ENCODE measurements at regions not wholly inside any gene's neighbourhood (a gene's known extent, or its start where the extent isn't known, plus 50 kb on each side); places are given as distances from the start of the nearest gene placed in this dataset.

DNA sequence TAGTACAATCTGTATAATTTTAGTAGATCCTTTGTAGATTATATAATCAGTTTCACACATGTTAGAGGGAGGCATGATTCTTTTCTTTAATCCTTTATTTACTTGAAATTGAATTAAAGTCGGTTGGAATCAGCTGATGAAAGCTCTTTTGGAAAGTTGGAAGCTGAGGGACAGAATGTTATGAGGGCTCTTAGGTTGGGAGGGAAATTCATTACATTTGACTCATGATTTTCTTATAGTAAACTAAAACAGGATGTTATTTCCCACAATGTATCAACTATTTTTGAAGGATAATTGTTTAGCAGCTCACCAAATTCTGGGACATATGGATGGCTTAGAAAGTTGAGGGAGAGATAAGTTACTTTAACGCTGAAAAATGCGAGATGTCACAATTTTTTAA lies 52.7 kb upstream of the TMEFF2 start:
- TF ChIP-seq, protein P1, sequence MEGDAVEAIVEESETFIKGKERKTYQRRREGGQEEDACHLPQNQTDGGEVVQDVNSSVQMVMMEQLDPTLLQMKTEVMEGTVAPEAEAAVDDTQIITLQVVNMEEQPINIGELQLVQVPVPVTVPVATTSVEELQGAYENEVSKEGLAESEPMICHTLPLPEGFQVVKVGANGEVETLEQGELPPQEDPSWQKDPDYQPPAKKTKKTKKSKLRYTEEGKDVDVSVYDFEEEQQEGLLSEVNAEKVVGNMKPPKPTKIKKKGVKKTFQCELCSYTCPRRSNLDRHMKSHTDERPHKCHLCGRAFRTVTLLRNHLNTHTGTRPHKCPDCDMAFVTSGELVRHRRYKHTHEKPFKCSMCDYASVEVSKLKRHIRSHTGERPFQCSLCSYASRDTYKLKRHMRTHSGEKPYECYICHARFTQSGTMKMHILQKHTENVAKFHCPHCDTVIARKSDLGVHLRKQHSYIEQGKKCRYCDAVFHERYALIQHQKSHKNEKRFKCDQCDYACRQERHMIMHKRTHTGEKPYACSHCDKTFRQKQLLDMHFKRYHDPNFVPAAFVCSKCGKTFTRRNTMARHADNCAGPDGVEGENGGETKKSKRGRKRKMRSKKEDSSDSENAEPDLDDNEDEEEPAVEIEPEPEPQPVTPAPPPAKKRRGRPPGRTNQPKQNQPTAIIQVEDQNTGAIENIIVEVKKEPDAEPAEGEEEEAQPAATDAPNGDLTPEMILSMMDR (IDR thresholded peaks at IDR 0.05), result no peak
- TF ChIP-seq, protein P2, sequence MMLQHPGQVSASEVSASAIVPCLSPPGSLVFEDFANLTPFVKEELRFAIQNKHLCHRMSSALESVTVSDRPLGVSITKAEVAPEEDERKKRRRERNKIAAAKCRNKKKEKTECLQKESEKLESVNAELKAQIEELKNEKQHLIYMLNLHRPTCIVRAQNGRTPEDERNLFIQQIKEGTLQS (CRISPR knock-in tag; conservative IDR thresholded peaks at IDR 0.05), result no peak
- TF ChIP-seq, protein P3, sequence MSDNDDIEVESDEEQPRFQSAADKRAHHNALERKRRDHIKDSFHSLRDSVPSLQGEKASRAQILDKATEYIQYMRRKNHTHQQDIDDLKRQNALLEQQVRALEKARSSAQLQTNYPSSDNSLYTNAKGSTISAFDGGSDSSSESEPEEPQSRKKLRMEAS (CRISPR knock-in tag; IDR thresholded peaks at IDR 0.05), result no peak
- TF ChIP-seq, protein P4, sequence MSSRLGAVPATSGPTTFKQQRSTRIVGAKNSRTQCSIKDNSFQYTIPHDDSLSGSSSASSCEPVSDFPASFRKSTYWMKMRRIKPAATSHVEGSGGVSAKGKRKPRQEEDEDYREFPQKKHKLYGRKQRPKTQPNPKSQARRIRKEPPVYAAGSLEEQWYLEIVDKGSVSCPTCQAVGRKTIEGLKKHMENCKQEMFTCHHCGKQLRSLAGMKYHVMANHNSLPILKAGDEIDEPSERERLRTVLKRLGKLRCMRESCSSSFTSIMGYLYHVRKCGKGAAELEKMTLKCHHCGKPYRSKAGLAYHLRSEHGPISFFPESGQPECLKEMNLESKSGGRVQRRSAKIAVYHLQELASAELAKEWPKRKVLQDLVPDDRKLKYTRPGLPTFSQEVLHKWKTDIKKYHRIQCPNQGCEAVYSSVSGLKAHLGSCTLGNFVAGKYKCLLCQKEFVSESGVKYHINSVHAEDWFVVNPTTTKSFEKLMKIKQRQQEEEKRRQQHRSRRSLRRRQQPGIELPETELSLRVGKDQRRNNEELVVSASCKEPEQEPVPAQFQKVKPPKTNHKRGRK (CRISPR knock-in tag; IDR thresholded peaks at IDR 0.05; ENCODE audit: borderline replicate concordance), result no peak
- TF ChIP-seq, protein P5, sequence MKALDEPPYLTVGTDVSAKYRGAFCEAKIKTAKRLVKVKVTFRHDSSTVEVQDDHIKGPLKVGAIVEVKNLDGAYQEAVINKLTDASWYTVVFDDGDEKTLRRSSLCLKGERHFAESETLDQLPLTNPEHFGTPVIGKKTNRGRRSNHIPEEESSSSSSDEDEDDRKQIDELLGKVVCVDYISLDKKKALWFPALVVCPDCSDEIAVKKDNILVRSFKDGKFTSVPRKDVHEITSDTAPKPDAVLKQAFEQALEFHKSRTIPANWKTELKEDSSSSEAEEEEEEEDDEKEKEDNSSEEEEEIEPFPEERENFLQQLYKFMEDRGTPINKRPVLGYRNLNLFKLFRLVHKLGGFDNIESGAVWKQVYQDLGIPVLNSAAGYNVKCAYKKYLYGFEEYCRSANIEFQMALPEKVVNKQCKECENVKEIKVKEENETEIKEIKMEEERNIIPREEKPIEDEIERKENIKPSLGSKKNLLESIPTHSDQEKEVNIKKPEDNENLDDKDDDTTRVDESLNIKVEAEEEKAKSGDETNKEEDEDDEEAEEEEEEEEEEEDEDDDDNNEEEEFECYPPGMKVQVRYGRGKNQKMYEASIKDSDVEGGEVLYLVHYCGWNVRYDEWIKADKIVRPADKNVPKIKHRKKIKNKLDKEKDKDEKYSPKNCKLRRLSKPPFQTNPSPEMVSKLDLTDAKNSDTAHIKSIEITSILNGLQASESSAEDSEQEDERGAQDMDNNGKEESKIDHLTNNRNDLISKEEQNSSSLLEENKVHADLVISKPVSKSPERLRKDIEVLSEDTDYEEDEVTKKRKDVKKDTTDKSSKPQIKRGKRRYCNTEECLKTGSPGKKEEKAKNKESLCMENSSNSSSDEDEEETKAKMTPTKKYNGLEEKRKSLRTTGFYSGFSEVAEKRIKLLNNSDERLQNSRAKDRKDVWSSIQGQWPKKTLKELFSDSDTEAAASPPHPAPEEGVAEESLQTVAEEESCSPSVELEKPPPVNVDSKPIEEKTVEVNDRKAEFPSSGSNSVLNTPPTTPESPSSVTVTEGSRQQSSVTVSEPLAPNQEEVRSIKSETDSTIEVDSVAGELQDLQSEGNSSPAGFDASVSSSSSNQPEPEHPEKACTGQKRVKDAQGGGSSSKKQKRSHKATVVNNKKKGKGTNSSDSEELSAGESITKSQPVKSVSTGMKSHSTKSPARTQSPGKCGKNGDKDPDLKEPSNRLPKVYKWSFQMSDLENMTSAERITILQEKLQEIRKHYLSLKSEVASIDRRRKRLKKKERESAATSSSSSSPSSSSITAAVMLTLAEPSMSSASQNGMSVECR (CRISPR knock-in tag; IDR thresholded peaks at IDR 0.05; ENCODE audit: borderline replicate concordance), result no peak
- TF ChIP-seq, protein P6, sequence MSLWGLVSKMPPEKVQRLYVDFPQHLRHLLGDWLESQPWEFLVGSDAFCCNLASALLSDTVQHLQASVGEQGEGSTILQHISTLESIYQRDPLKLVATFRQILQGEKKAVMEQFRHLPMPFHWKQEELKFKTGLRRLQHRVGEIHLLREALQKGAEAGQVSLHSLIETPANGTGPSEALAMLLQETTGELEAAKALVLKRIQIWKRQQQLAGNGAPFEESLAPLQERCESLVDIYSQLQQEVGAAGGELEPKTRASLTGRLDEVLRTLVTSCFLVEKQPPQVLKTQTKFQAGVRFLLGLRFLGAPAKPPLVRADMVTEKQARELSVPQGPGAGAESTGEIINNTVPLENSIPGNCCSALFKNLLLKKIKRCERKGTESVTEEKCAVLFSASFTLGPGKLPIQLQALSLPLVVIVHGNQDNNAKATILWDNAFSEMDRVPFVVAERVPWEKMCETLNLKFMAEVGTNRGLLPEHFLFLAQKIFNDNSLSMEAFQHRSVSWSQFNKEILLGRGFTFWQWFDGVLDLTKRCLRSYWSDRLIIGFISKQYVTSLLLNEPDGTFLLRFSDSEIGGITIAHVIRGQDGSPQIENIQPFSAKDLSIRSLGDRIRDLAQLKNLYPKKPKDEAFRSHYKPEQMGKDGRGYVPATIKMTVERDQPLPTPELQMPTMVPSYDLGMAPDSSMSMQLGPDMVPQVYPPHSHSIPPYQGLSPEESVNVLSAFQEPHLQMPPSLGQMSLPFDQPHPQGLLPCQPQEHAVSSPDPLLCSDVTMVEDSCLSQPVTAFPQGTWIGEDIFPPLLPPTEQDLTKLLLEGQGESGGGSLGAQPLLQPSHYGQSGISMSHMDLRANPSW (CRISPR knock-in tag; conservative IDR thresholded peaks at IDR 0.05; ENCODE audit: low read depth), result no peak
- TF ChIP-seq, protein P7, sequence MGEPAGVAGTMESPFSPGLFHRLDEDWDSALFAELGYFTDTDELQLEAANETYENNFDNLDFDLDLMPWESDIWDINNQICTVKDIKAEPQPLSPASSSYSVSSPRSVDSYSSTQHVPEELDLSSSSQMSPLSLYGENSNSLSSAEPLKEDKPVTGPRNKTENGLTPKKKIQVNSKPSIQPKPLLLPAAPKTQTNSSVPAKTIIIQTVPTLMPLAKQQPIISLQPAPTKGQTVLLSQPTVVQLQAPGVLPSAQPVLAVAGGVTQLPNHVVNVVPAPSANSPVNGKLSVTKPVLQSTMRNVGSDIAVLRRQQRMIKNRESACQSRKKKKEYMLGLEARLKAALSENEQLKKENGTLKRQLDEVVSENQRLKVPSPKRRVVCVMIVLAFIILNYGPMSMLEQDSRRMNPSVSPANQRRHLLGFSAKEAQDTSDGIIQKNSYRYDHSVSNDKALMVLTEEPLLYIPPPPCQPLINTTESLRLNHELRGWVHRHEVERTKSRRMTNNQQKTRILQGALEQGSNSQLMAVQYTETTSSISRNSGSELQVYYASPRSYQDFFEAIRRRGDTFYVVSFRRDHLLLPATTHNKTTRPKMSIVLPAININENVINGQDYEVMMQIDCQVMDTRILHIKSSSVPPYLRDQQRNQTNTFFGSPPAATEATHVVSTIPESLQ (CRISPR knock-in tag; IDR thresholded peaks at IDR 0.05), result no peak
- TF ChIP-seq, protein P8, sequence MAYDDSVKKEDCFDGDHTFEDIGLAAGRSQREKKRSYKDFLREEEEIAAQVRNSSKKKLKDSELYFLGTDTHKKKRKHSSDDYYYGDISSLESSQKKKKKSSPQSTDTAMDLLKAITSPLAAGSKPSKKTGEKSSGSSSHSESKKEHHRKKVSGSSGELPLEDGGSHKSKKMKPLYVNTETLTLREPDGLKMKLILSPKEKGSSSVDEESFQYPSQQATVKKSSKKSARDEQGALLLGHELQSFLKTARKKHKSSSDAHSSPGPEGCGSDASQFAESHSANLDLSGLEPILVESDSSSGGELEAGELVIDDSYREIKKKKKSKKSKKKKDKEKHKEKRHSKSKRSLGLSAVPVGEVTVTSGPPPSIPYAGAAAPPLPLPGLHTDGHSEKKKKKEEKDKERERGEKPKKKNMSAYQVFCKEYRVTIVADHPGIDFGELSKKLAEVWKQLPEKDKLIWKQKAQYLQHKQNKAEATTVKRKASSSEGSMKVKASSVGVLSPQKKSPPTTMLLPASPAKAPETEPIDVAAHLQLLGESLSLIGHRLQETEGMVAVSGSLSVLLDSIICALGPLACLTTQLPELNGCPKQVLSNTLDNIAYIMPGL (CRISPR knock-in tag; IDR thresholded peaks at IDR 0.05), result no peak

All from WTC11 (cell line).